HG03135 (cell line): ENCODE measurements at regions not wholly inside any gene's neighbourhood (a gene's known extent, or its start where the extent isn't known, plus 50 kb on each side); places are given as distances from the start of the nearest gene placed in this dataset.

Experiments
- ATAC-seq: cut with Tn5 transposase; IDR thresholded peaks from one replicate; pipeline ENCODE4 v1.9.1; 2021; ENCODE audit warnings: mild to moderate bottlenecking, moderate library complexity; ENCODE audit not compliant: unreplicated experiment

DNA sequence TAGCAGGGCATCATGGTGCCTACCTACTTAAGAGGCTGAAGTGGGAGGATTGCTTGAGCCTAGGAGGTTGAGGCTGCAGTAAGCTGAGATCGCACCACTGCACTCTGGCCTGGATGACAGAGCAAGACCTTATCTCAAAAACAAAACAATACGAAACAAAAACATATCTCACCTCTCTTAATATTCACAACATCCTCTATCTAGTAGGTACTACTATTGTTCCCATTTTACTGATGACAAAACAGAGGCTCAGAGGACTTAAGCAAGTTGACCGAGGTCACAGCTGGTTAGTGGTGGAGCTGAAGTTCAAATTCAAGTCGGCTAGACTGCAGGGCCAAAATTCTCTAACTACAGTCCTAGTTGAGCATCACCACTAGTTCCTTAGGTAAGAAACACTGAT, 172.3 kb upstream of the EEA1 start:
- ATAC-seq: no peak

DNA sequence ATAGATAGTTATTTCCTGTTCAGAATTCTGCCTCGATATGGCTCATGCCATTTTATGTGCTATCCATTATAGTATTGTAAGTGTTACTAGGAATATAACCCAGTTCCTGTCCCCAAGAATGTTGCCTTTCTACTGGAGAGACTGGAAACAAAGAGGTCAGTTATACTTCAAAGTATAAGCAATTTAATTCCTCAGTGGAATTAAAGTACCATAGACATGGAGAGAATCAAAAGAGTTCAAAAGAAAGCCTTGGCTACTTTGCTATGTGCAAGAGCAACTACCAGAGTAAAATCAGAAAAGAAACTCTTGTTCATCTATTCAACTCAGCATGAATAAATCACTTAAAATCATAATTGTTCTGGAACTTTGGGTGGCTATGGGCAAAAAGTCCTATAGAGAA, 173.2 kb upstream of the EEA1 start:
- ATAC-seq: no peak

DNA sequence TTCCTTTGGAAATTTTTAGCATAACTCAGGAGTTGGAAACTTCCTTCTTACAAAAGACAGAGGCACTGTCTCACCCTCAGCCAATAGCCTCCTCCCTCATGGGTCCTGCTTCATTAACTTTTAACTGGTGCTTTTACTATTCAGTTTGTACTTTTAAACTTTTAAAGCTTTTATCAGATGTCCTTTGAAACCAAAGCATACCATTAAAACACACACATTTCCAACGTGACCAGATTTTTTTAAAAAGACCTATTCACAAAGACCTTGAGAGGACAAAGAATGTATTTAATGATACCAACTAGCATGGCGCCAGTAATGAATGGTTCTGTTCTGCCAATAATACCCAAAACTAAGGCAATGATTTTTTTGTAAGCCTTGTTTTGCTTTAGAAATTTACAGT, 173.6 kb upstream of the EEA1 start:
- no peak for ATAC-seq

DNA sequence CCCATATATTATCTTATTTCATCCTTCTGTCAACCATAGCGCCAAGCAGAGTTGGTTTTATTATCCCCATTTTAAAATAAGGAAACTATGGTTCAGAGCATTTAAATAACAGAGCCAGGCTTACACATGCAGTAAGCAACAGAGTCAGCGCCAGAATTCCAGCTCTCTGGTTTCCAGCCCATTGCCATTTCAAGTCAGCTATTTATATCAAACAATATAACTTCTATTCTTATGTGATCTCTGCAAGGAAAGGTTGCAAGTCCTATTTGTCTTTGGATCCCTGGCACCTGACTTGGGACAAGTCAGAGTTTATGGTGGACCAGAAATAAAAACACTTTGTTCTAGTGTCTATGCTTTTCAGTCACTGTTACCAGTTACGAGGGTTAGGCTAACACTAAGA, 174.1 kb upstream of the EEA1 start:
- ATAC-seq: no peak

DNA sequence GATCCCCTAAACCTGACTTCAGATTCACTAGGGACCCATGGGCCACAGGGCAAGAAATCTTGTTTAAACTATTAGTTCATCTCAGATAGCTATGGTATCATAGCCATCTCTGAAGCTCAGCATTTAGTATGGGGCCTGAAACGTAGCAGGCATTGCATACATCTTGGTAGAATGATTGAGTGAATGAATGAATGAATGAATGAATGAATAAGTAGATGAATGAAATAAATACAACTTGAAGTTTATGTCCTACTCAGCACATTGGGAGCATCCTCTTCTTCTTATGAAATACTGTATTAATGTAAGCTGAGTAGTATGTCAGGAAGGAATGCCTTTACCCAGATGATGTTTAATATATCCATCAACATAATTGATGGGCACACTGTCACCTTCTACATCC, 175.4 kb upstream of the EEA1 start:
- no peak for ATAC-seq

DNA sequence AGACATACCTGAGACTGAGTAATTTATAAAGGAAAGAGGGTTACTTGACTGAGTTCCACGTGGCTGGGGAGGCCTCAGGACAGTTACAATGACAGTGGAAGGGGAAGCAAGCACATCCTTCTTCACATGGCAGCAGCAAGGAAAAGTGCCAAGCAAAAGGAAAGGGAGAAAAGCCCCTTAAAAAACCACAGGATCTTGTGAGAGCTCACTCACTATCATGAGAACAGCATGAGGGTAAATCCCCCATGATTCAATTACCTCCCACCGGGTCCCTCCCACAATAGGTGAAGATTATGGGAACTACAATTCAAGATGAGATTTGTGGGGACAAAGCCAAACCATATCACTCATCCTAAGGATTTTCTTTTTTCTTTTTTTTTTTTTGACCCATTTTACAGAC, 177.8 kb upstream of the EEA1 start:
- no peak for ATAC-seq

DNA sequence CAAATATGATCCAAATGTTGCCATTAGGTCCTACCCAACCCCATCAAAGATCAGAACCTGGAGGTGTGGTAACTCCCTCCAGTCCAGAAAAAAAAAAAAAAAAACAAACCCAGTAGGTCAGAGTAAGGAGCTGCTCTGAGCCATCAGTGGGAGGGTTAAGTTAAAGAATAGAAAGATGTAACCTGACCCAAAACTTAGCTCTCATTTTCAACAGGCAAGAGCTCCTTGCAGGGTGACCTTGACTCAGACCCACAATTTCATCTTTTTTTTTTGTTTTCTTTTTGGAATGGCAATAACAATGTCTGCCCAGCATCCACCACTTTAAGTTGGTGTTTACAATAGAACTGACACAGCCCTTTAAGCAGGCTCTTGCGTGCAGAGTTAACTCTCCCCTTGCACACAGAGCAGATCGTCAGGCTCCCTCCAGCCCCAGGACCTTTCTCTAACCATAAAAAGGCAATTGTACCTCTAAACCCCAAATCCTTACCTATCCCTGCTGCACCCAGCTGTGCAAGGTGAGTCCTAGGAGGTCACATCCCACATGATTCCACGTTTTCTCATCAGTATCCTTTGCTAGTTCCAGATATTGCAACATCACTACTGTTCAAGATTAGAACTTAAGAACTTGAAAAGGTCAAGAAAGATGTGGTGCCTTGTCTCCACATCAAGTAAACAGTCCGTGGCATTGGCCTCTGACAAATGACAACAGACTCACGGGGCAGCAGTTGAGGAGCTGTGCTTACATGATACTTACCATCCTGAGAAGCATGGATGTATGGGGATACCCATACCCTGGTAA, 178.6 kb upstream of the EEA1 start:
- no peak for ATAC-seq

DNA sequence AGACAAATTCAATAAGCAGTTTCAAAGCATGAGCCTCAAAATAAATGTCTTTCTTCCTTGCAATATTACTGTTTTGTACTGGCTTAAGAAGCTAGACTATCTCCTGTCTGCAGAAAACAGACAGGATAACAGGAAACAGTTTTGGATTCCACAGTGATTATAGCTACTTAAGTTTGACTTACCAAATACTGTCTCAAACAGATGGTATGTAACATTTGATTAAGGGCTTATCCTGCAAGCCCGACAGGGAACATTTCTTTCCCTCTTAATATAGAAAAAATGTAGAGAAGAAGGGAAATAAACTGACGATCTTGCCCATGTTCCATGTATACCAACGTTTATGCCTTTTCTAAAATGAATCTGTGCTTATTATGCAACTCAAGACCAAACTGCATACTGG, 179.9 kb upstream of the EEA1 start:
- ATAC-seq: no peak

DNA sequence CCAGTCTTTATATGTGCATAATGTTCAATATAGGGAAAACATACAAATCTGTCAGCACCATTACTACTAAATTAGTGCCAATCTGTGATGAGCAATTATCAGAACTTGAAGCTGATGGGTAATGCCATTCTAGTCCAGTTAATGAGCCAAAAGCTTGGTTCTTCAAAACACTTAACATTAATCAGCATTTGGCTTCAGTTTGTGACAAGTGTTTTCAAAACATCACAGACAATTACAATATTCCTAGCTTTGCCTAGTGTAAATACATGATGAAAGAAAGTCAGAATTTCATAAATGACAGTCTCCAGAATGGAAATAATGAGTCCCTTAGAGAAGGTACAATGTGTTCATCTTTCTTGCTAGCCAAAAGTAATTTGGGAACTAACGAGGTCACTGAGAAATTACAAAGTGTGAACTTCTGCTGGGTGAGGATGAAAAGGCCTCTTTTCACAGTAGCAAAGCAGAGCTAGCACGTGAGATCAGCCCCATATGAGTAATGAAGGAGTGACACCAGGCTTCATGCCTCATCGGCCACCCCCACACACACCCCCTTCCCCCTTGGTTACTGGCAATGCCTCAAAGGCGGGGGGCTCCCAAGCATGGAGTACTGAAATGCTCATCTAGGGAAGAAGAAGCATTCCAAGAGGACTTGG, 180.6 kb upstream of the EEA1 start:
- ATAC-seq: no peak

DNA sequence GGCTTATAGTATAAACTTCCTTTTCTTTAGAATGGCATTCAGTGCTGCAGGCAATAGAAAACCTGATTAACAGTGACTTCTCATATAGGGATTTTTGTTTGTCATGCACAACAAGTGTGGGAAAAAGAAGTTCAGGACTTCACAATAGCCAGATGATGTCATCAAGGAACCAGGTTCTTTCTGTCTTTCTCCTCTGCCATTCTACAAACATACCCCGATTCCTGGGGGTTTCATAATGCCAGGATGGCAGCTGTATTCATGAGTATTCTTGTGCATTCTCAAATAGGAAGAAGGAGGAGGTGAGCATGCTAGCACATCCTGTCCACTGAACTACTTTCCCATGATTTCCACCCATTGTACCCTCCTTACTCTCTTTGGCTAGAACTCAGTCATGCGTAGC, 182.7 kb upstream of the EEA1 start:
- ATAC-seq: no peak

DNA sequence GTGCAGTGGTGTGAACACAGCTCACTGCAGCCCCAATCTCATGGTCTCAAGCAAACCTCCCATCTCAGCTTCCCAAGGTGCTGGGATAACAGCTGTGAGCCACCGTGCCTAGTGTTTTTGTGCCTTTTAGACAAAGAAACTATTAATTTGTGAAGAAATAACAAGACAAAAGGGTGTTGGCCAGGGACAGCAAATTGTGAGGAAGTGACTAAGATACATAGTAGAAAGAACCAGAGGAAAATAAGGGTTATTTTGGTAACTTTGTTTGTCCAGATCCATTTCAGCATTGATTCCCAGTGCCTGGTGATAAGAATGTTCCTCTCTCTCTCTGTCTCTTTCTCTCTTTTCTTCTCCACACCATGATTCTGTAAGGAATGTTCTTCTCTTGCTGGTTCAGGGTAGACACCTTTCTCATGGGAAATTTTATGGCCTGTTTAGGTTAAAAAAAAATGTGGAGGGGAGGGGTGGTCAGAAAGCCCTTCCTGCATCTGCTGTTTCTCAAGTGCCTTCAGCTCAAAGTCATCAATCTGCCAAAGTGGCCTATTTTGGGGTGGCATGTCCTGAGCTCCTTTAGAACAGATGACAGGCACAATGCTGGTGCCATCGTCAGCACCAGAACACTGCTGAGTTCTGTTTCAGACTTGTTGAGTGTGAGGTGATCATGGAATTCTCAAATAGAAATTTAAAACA, 184.4 kb upstream of the EEA1 start:
- no peak for ATAC-seq

DNA sequence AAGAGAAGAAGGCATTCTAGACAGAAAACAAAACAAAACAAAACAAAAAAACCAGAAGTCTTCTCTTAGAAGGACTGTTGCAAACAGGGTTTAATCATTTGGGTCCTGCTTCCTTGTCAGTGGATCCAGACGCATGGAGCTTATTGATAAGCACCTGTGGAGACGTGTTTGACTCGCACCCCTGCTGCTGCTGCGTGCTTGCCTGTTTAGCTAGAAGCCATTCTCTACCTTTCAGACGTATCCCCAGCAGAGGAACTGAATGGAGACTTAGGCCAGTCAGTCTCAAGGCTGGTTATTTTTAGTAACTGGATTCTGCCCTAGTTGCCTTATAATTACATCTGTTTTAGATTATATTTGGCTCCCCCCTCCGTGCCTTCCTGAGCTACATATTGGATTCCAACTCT, 186.1 kb upstream of the EEA1 start:
- no peak for ATAC-seq

DNA sequence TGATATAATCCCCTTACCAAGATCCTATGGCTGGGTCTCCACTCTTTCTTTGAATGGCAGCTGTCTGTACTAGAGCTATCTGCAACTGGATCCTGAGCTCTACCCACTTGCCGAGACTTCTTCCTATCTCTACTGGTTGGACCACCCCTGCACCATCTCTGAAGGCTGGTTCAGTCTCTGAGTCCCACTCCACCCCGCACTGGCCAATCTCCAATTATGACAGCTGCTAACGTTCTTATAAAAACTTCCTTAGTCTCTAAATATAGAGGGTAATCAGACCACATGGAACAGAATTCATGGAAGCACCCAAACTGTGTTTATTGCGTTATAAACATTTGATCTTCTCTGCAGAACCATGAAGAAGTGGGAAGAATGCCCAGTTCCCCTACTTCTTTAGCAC, 186.6 kb upstream of the EEA1 start:
- no peak for ATAC-seq

DNA sequence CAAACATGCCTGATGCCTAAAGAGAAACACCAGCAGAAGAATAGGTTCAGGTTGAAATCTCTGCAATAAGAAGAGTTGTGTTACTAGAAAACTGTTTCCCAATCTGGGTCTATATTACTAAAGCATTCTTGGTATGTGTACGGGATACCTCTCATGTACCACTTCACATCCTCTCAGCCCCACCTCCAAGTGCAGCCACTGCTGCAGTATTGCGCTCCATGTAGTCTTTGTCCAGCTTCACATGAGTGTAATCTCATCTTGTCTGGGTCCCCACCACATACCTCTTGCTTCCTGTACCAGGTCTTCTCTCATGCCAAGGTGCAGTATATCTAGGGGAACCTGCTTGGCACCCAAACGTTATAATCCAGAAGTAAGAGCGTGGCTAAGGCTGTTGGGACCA, 187.5 kb upstream of the EEA1 start:
- no peak for ATAC-seq

DNA sequence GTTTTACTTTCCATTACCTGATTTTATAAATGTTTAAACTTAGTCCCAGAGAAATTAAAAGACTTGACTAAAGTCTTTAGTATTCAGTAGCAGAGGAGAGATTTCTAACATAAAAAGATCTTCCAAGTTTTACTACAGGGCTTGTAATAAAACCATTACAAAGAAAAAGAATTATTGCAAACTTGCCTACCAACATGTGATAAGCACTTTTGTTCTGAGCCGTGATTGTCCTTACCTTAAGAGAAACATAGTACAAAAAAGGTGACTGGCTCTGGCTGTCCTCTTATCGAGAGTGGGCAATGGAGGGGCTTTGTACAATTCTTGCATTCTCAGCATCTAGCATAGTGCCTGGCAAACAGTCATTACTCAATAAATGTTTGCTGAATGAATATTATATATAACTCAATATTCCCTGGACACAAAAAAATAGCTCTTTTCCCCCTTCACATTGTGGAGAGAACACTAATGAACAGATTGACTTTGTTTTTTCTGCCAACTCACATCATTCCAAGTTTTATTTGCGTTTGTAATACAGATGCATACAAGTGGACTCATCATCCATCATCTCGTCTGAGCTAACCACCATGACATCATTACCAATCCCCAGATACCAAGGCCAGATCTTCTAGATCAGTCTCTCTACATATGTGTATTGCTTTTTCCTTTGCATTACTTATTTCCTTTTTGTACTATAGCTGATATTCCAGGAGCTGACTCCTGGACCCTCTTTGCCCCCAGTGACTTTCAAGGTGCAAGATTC, 192.8 kb upstream of the EEA1 start:
- no peak for ATAC-seq

DNA sequence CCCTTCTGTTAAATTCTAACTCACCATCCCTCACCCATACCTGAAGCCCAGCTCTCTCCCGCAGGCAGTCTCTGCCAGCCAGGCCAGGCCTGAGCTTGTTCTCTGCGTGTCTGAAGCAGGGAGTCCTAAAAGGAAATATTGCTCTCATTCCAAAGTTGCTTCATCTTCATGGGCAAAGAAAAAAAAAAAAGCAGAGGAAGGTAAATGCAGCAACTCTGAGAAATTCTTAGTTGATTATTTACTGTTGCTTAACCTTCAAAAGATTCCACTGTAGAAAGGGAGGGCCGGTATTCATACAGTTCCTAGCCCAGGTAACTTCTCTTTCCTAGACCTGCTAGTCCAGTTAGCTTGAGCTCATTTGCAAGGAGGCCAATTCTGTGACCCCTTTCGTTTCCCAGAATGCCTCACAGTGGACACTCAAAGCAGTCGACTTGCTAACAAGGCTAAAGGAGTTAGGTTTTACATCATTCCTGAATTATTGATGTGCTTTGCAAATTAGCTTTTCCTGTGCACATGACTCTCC, 193.5 kb upstream of the EEA1 start:
- ATAC-seq: no peak

DNA sequence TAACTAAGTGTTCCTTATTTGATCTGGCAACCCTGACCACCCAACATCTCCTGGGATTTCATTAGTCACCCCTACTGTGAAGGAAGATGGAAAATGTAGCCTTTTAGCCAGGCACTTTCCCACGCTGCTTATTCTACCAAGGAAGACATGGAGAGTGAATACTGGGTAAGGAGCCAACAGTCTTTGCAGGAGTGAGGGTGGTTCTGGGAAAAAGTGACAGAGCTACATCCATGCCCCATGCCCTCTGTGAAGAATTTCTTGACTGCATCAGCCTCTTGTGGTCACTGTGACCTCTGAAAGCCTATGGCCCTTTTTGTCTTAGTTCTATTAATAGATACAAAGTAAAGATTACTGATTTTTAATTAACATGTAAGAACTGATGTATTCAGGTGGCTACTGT, 196.0 kb upstream of the EEA1 start:
- ATAC-seq: no peak

DNA sequence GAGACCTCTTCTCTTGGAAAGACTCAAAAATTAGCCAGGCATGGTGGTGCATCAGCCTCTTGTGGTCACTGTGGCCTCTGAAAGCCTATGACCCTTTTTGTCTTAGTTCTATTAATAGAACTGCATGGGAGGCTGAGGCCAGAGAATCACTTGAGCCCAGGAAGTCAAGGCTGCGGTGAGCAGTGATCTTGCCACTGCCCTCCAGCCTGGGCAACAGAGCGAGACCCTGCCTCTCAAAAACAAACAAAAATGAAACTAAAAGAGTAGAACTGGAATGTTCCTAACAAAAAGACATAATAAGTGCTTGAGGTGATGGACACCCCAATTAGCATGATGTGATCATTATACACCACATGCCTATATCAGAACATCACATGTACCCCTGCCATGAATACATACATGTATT, 197.0 kb upstream of the EEA1 start:
- no peak for ATAC-seq

DNA sequence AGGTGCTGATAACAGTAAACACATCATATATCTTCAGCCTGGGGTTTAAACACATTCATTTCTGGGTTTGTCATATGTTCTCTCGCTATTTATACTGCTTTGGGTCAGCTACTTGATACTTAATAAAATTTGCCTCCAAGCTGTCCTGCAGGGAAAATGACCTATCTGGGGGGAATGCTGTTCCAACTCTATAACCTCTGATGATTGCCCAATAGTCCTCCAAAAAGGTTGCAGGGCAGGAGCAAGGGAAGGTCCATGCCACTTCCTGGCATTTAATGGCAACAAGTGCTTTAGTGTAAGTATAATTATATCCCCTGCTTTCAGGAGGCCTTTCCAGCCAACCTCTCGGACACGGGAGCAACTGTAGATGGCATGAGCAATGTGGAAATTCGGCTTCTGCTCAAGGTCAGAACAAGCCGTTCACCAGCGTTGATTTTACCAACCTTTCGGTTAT, 198.0 kb upstream of the EEA1 start:
- ATAC-seq: no peak

DNA sequence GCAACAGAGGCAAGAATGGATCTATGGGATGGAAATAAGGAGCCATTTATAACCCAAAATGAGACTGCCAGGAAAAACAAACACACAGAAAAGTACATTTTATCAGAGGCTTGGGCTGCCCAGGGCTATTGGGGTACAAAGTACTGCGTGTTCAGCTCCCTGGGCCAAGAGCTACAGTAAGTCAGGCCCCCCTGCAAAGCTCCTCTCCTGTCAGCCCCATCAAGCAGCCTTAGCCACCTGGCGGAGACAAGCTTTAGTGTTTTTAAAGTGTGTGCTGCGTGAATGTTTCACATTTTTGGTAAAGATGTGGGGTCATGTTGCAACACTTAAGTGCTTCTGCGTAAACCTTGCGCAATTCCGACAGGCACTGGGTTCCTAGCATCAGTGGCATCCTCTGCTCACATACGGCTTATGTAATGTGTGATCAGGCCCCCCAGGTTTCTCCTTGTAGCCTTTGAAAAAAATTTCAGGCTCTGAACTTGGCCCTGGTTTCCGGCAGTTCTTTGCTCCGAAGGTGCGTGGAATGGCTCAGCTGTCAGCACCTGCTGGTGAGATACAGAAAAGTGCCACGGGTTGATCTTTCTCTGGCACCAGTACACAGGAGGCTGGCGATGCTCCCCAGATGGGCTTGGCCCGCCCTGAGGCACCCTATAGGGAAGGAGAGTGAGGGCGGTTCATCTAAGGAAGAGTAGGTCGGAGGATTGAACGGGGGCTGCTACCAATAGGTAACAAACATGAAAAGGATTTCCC, 198.7 kb upstream of the EEA1 start:
- no peak for ATAC-seq

DNA sequence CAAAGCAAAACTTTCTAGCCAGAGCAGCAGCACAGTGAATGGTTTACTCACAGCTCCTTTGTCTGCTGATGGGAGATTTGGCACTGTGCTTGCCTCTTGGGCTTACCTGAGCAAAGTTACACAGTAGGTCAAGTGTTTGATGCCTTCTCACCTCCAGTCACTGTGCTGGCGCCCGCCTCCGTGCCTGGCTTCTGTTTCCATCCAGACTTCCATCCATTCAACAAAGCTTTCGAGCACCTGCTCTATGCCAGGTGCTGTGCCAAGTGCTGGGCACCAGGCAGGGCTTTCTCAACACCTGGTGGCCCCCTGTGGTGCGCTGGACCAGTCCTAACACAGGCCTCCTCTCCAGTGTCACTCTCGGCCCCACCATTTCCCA, 199.2 kb upstream of the EEA1 start:
- no peak for ATAC-seq
